ENCODE measurements at regions not wholly inside any gene's neighbourhood (a gene's known extent, or its start where the extent isn't known, plus 50 kb on each side); places are given as distances from the start of the nearest gene placed in this dataset.

DNA sequence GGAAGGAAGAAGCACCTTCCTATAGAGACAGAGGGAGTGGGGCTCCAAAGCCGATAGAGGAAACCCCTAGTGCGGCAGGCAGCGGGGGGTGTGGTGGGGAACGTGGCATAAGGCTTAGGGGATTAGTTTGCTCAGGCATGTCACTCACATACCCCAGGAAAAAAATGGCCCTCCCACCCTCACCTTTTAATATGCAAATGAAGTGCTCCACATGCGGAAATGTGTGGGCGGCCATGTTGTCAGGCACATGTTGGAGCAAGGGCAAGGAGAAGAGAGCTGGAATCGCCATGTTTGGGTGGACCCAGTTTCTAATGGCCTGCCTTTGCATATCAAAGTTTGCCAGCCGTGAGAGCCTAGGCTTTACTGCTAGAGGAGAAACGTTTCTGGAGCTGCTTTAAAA is 758.8 kb downstream of the NR2F1-AS1 start:
- no peak for DNase-seq (ENCODE audit: low spot score)
- TF ChIP-seq, protein P1, sequence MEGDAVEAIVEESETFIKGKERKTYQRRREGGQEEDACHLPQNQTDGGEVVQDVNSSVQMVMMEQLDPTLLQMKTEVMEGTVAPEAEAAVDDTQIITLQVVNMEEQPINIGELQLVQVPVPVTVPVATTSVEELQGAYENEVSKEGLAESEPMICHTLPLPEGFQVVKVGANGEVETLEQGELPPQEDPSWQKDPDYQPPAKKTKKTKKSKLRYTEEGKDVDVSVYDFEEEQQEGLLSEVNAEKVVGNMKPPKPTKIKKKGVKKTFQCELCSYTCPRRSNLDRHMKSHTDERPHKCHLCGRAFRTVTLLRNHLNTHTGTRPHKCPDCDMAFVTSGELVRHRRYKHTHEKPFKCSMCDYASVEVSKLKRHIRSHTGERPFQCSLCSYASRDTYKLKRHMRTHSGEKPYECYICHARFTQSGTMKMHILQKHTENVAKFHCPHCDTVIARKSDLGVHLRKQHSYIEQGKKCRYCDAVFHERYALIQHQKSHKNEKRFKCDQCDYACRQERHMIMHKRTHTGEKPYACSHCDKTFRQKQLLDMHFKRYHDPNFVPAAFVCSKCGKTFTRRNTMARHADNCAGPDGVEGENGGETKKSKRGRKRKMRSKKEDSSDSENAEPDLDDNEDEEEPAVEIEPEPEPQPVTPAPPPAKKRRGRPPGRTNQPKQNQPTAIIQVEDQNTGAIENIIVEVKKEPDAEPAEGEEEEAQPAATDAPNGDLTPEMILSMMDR (IDR thresholded peaks at IDR 0.05; ENCODE audit: extremely low read depth, missing control alignments): no peak

DNA sequence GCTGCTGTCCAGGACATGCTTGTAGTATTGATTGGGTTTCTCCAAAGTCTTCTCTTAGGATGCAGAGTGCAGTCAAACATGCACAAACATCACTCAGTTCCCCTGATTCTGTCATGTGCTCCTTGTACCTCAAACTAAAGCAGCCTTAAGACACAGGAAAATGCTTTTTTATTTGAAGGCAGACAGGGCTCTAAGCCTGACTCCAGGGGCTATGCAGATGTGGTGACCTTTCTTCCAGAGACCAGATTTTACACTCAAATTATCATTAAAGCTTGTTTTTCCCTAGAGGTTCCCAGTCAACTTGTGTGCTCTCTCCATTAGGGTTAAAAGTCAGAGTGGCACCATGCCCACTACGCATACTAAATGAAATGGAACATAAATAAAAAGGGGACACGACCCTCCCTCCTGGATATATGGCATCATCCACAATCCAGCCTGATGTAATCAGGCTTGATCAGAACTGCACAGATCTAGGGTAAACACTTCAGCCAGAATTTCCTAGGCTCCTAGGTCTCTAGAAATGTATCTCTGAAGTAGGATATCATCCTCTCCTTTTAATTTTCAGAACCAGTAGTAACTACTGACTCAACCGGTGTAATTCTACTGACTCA is 771.1 kb downstream of the NR2F1-AS1 start:
- TF ChIP-seq, protein P1 (IDR thresholded peaks at IDR 0.05; ENCODE audit: extremely low read depth, missing control alignments): no peak

DNA sequence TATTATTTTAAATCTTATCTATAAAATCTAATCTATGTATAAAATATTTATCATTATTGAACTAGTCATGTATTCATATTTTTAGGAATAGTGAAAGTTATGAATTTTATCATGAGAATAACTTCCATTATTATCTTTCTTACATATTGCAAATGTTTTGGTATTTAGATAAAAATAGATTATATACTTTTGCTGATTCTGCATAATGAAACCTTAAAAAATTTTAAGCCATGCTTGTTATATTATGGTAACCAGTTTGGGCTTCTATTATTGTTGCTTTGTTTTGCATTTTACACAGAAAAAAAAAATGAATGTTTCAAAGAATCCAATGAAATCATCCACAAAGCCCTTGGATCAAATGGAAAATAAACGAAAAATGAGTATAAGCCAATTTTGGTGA is 772.5 kb downstream of the NR2F1-AS1 start:
- TF ChIP-seq, protein P1 (IDR thresholded peaks at IDR 0.05; ENCODE audit: extremely low read depth, missing control alignments): no peak
- no peak for DNase-seq (ENCODE audit: low spot score)

More for the DNA sequence above, 771.1 kb downstream of the NR2F1-AS1 start:
- no peak for DNase-seq (ENCODE audit: low spot score)

DNA sequence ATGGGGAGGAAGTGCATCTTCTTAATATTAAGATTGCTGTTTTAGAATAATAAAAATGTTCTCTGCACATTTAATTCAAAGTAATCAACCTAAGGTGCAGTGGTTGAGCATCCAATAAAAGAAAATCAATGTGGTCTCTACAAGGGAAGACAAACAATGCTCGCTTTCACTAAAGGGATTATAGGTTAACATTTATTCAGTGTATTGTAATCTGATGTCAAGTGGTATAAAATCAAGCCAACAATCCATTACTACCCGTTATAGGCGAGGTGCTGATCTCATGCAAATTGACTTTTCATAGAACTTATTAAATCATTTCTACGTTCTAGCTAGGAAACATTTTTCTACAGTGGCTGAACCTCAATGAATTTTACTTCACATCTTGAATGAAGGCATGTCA is 773.9 kb downstream of the NR2F1-AS1 start:
- DNase-seq (ENCODE audit: low spot score): no peak
- TF ChIP-seq, protein P1 (IDR thresholded peaks at IDR 0.05; ENCODE audit: extremely low read depth, missing control alignments): no peak

DNA sequence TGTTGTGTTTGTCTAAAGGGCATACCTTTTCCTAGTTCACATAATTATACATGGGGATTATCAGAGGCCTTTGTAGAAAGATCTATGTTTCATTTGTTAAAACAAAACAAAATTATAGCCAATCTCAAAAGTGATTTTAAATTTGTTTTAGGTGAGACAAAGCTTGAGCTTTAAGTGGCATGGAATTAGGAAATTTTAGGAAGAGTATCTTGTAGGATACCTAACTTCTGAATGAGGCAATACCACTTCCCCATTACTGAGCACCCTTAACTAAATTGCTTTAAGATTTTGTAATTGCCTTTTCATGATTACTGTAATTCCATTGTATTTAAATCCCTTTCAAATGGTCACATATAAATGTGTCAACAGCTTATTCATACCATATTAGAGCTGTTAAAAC is 775.6 kb downstream of the NR2F1-AS1 start:
- DNase-seq (ENCODE audit: low spot score): no peak
- TF ChIP-seq, protein P1 (IDR thresholded peaks at IDR 0.05; ENCODE audit: extremely low read depth, missing control alignments): no peak

DNA sequence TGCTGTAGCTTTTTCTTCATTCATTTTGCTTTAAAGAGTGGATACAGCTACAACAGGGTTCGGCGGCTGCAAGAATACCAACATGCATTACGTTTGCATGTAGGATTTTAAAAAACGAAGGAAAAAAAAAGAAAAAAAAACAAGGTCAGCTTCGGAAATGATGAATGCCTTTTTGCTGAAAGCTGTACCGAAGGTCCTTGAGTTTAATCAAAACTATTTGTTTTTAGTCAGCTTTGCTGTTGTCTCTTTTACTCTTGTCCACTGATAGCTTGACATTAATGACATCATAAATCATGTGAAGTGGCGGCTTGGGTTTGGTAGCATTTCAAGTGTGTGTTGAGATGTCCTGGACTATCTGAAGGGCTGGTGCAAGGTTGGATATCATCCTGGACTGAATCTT is 779.1 kb downstream of the NR2F1-AS1 start:
- TF ChIP-seq, protein P1 (IDR thresholded peaks at IDR 0.05; ENCODE audit: extremely low read depth, missing control alignments): no peak
- no peak for DNase-seq (ENCODE audit: low spot score)

DNA sequence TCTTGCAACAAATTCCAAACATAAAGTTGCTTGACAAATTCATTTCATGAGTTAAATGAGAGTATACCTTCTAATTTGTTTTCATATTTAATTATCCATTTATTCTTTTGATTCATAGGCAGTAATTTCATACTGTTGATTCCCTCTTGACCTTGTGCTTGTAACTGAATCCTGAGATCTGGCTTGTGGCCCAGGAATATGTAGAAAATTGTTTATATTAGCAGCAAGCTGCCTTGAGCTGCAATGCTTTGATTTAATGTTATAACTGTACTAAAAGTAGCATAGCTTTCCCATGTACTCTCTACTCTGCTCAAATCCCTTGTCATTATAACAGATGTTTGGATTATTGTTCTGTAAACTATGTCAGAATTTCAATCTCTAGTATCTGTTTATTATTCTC is 780.7 kb downstream of the NR2F1-AS1 start:
- TF ChIP-seq, protein P1 (IDR thresholded peaks at IDR 0.05; ENCODE audit: extremely low read depth, missing control alignments): no peak
- no peak for DNase-seq (ENCODE audit: low spot score)

Data from GM20000 (cell line).